HEK293 (cell line): ENCODE measurements at regions not wholly inside any gene's neighbourhood (a gene's known extent, or its start where the extent isn't known, plus 50 kb on each side); places are given as distances from the start of the nearest gene placed in this dataset.

Source experiments
- CTCF ChIA-PET: fragments of 350-600 bp; formaldehyde crosslinking; extraction: SDS; loops from one replicate; lab custom pipeline; 2021; ENCODE audit warnings: antibody characterized with exemption; lab: Yijun Ruan, JAX
- POLR2A ChIA-PET: fragments of 300-600 bp; formaldehyde crosslinking; extraction: SDS; loops from one replicate; lab custom pipeline; 2020; ENCODE audit warnings: antibody characterized with exemption, inconsistent platforms; lab: Yijun Ruan, JAX
- H3K27ac ChIP-seq: fragments of 200-500 bp; sonication (Bioruptor generic); 2 replicates; pipeline ENCODE4 v1.5.1; 2014; ENCODE audit warnings: low read depth, low read length, control low read depth, inconsistent platforms; ENCODE audit errors: extremely low read depth
- H3K36me3 ChIP-seq, 2 experiments: fragments of 200-500 bp in 1 of 2; sonication (Bioruptor generic) in 1 of 2; 1 replicate in 1 of 2; 2 replicates in 1 of 2; pipeline ENCODE4 v1.5.1; 2014 to 2017; ENCODE audit warnings: inconsistent platforms in 2 of 2, low read length in 2 of 2; ENCODE audit not compliant: control insufficient read depth in 2 of 2, insufficient read depth in 1 of 2
- H3K4me1 ChIP-seq: fragments of 200-500 bp; sonication (Bioruptor generic); 2 replicates; pipeline ENCODE4 v1.5.1; 2014; ENCODE audit warnings: mild to moderate bottlenecking, low read length, inconsistent platforms; ENCODE audit not compliant: control insufficient read depth, insufficient read depth
- H3K4me3 ChIP-seq: 2 replicates; pipeline ENCODE4 v1.5.1; 2011; ENCODE audit warnings: low read depth, mild to moderate bottlenecking, control low read depth, low read length, moderate library complexity
- H3K9me3 ChIP-seq: fragments of 200-500 bp; sonication (Bioruptor generic); 2 replicates; pipeline ENCODE4 v1.5.1; 2014; ENCODE audit warnings: low read depth, low read length, inconsistent platforms; ENCODE audit not compliant: control insufficient read depth, insufficient read depth
- OVOL3 ChIP-seq: fragments of 450-650 bp; formaldehyde crosslinking; IDR thresholded peaks from 2 replicates; pipeline ENCODE4 v1.5.1; 2016; ENCODE audit warnings: missing biosample characterization, missing genetic modification characterization
- SALL2 ChIP-seq: fragments of 450-650 bp; formaldehyde crosslinking; IDR thresholded peaks from 2 replicates; pipeline ENCODE4 v1.5.0; 2017; ENCODE audit warnings: missing biosample characterization, mild to moderate bottlenecking, missing genetic modification characterization, borderline replicate concordance
- ZNF175 ChIP-seq: fragments of 450-650 bp; formaldehyde crosslinking; IDR thresholded peaks from 2 replicates; pipeline ENCODE4 v1.5.1; 2016; ENCODE audit warnings: missing biosample characterization, missing genetic modification characterization
- ZNF350 ChIP-seq: fragments of 450-650 bp; formaldehyde crosslinking; IDR thresholded peaks from 2 replicates; pipeline ENCODE4 v1.5.0; 2017; ENCODE audit warnings: missing biosample characterization, mild to moderate bottlenecking, missing genetic modification characterization
- ZNF561 ChIP-seq: fragments of 450-650 bp; IDR thresholded peaks from 2 replicates; pipeline ENCODE4 v1.5.1; 2018; ENCODE audit warnings: missing biosample characterization, missing genetic modification characterization, borderline replicate concordance
- ZNF585B ChIP-seq: fragments of 450-650 bp; formaldehyde crosslinking; IDR thresholded peaks from 2 replicates; pipeline ENCODE4 v1.5.1; 2016; ENCODE audit warnings: missing biosample characterization, missing genetic modification characterization
- ZNF830 ChIP-seq: fragments of 450-650 bp; IDR thresholded peaks from 2 replicates; pipeline ENCODE4 v1.5.0; 2018; ENCODE audit warnings: missing biosample characterization, missing genetic modification characterization, low read depth, mild to moderate bottlenecking, moderate library complexity
- TF ChIP-seq, protein P1 (sequence below): fragments of 450-650 bp; formaldehyde crosslinking; IDR thresholded peaks from 2 replicates; pipeline ENCODE4 v1.5.1; 2017; ENCODE audit warnings: missing biosample characterization, mild to moderate bottlenecking, missing genetic modification characterization, moderate library complexity

DNA sequence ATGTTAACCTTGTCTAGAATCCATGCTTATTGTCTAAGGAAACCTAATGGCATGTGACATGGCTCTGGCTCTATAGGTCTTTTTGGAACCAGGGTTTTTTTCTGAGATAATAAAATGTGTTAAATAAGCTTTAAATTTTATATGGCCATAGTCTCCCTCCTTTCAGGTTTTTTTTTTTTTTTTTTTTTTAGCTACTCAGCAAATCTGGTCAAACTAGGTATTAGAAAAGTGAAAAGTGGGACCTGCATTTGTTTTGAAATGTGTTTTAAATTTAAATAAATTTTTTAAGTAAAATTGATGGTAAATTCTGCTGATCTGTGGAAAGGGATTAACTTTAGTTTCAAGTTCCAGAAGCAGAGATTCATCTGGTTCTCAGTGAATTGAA, 52.1 kb upstream of the NANOGP8 start (continued):
- no peak for TF ChIP-seq ZNF561 (tag by site-specific recombination)

DNA sequence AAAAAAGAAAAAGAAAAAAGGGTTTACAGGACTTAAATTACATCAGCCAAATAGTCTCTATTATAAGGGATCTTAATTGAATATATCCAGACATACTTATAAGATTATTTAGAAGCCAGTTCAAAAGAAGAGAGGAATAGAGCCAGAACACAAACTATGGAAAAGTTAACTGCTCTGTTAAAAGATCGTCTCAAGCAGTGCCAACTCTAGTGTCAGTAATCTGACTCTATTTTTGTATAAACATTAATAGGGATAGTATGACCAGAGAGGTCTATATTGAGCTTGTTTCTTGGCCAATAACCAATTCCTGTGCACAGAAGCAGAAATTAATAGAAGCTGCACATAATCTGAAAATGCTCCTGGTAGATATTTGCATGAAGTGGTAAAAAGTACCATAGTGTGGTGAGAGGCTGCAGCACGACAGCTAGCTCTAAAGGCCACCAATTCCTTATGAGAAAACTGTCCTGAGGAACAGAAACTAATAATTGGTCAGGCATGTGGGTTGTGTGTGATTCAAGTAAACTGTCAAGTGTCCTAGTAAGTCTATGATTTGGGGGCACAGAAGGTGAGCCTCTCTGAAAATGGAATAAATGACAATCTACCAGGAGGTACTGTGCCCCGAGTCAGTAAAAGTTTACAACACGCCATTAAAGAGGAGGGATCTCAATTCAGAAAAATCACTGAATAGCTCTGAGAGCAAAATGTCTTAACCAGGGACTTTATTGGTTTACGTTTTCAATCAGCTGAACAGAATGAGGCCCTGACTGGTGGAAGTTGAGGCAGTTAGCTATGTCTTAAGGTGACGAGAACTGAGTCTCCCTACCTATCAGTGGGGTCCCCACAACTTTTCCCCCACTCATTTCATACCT, 51.5 kb upstream of the NANOGP8 start:
- TF ChIP-seq ZNF175 (tag by site-specific recombination) (no peak), ZNF350 (tag by site-specific recombination) (no peak), ZNF830 (tag by site-specific recombination) (no peak), SALL2 (tag by site-specific recombination) (no peak), OVOL3 (no peak), ZNF585B (tag by site-specific recombination) (no peak)
- TF ChIP-seq, protein P1, sequence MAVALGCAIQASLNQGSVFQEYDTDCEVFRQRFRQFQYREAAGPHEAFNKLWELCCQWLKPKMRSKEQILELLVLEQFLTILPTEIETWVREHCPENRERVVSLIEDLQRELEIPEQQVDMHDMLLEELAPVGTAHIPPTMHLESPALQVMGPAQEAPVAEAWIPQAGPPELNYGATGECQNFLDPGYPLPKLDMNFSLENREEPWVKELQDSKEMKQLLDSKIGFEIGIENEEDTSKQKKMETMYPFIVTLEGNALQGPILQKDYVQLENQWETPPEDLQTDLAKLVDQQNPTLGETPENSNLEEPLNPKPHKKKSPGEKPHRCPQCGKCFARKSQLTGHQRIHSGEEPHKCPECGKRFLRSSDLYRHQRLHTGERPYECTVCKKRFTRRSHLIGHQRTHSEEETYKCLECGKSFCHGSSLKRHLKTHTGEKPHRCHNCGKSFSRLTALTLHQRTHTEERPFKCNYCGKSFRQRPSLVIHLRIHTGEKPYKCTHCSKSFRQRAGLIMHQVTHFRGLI, result no peak
- TF ChIP-seq, all 188 proteins: peak for 0
- H3K9me3 ChIP-seq, result no peaks in the 10 kb centered on the region
- H3K36me3 ChIP-seq, result no peaks in the 10 kb centered on the region
- H3K4me1 ChIP-seq, result 0 out of 2 replicates have a peak, but pooled peaks cover 2% of the 10 kb centered on the region
- no peak overlapping the region for H3K27ac ChIP-seq
- ChIA-PET POLR2A (no interaction called here), CTCF (no interaction called here)
- H3K4me3 ChIP-seq, result no peak overlapping the region
